Mucosa of descending colon (tissue), 3 donors: ENCODE measurements at regions not wholly inside any gene's neighbourhood (a gene's known extent, or its start where the extent isn't known, plus 50 kb on each side); places are given as distances from the start of the nearest gene placed in this dataset.

ENCODE experiments used
- ATAC-seq: fragments of 200-7000 bp; cut with Tn5 transposase; one replicate; pipeline ENCODE4 v1.9.1; 2020; ENCODE audit warnings: mild to moderate bottlenecking, moderate library complexity
- DNase-seq, 3 donors: peaks; one replicate each; pipeline ENCODE4 v3.0.0-alpha.2; 2020
- H3K36me3 ChIP-seq: fragments of 200-600 bp; one replicate; pipeline ENCODE4 v1.8.0; 2021; ENCODE audit warnings: low read depth, mild to moderate bottlenecking
- H3K4me1 ChIP-seq: fragments of 200-600 bp; one replicate; pipeline ENCODE4 v1.8.0; 2021; ENCODE audit warnings: low read depth, mild to moderate bottlenecking
- H3K4me3 ChIP-seq: fragments of 200-600 bp; one replicate; pipeline ENCODE4 v1.8.0; 2021; ENCODE audit warnings: mild to moderate bottlenecking
- H3K9me3 ChIP-seq: fragments of 200-600 bp; one replicate; pipeline ENCODE4 v1.8.0; 2021; ENCODE audit warnings: mild to moderate bottlenecking
- CTCF ChIP-seq: fragments of 200-600 bp; IDR thresholded peaks from one replicate; pipeline ENCODE4 v1.8.0; 2022; ENCODE audit warnings: antibody characterized with exemption, mild to moderate bottlenecking
- intact Hi-C, 2 donors: fragments of 100-400 bp; cut with DNase I in 1 of 2; cut with micrococcal nuclease in 1 of 2; formaldehyde crosslinking; loops; one replicate each; pipeline versions ENCODE4 v1.11.0 to v1.11.1; 2022; cut with DNase I, micrococcal nuclease
- donor health status: DM: no; HTN: no; CAD: no; lungs with moderate emphysema.
- donor health status: DM: no; HTN: no; CAD: no.
- donor health status: DM: no; HTN: yes; CAD: no.

GRCh38 chr14:61174441-61174891 lies 106.7 kb downstream of the TMEM30B start:
- DNase-seq (no peak), ATAC-seq (no peak)
- no peaks in the 10 kb centered on the region for H3K36me3 ChIP-seq
- no peak for TF ChIP-seq CTCF
- H3K4me3 ChIP-seq = no peak overlapping the region
- no peaks in the 10 kb centered on the region for H3K9me3 ChIP-seq
- H3K4me1 ChIP-seq = no peaks in the 10 kb centered on the region
- intact Hi-C loops = no loop called here

- Histone ChIP-seq H3K9me3 (no peaks in the 10 kb centered on the region), H3K36me3 (no peaks in the 10 kb centered on the region), H3K4me3 (no peak overlapping the region), H3K4me1 (no peaks in the 10 kb centered on the region)
- DNase-seq (no peak), ATAC-seq (no peak)
- TF ChIP-seq CTCF = no peak
- intact Hi-C loops = no loop called here
These were observed 109.4 kb downstream of the TMEM30B start for GRCh38 chr14:61171727-61172126.

GRCh38 chr14:61168141-61168540 lies 113.0 kb downstream of the TMEM30B start:
- no peak for TF ChIP-seq CTCF
- H3K4me3 ChIP-seq = no peak overlapping the region
- H3K4me1 ChIP-seq = no peaks in the 10 kb centered on the region
- DNase-seq (no peak), ATAC-seq (no peak)
- intact Hi-C loops = no loop called here
- H3K36me3 ChIP-seq = no peaks in the 10 kb centered on the region
- H3K9me3 ChIP-seq = no peaks in the 10 kb centered on the region

GRCh38 chr14:61167642-61168041 lies 113.5 kb downstream of the TMEM30B start:
- intact Hi-C loops = no loop called here
- Histone ChIP-seq H3K4me3 (no peak overlapping the region), H3K36me3 (no peaks in the 10 kb centered on the region), H3K9me3 (no peaks in the 10 kb centered on the region), H3K4me1 (no peaks in the 10 kb centered on the region)
- DNase-seq = no peak
- no peak for TF ChIP-seq CTCF
- no peak for ATAC-seq

GRCh38 chr14:61160798-61161197 lies 120.3 kb downstream of the TMEM30B start:
- H3K36me3 ChIP-seq = no peaks in the 10 kb centered on the region
- DNase-seq (no peak), ATAC-seq (no peak)
- no peak for TF ChIP-seq CTCF
- no peaks in the 10 kb centered on the region for H3K9me3 ChIP-seq
- H3K4me1 ChIP-seq = no peaks in the 10 kb centered on the region
- no peak overlapping the region for H3K4me3 ChIP-seq
- intact Hi-C loops = no loop called here

- TF ChIP-seq CTCF = no peak
- no peak overlapping the region for H3K4me3 ChIP-seq
- no peaks in the 10 kb centered on the region for H3K9me3 ChIP-seq
- no peaks in the 10 kb centered on the region for H3K36me3 ChIP-seq
- H3K4me1 ChIP-seq = no peaks in the 10 kb centered on the region
- no peak for DNase-seq
- ATAC-seq = no peak
- intact Hi-C loops = no loop called here
These were observed 126.5 kb downstream of the TMEM30B start for GRCh38 chr14:61154641-61155040.
